Activated T-helper 1 cell treated with anti-CD3 and anti-CD28 coated beads, Interleukin-12 subunit alpha, Interleukin-12 subunit beta, Interleukin-2, Interleukin-4 antibody, amounts not matched to agents 30 ng/mL and 10 ng/mL and 1 ng/mL, durations not matched to agents 14 hours and 24 hours and 36 hours (primary cell): ENCODE measurements at regions not wholly inside any gene's neighbourhood (a gene's known extent, or its start where the extent isn't known, plus 50 kb on each side); places are given as distances from the start of the nearest gene placed in this dataset.
"Not testable (repeated sequence)": the region's sequence is repeated elsewhere in the genome, so short reads cannot be mapped to it uniquely, and the experiment has no call there.

Experiments
- DNase-seq: peaks from one replicate; pipeline ENCODE4 v3.0.0; 2021; ENCODE audit warnings: low spot score
- H3K27ac Mint-ChIP-seq: one replicate; pipeline ENCODE4 v1.8.0; 2021; ENCODE audit warnings: mild to moderate bottlenecking, mixed read lengths
- H3K27me3 Mint-ChIP-seq: one replicate; pipeline ENCODE4 v1.8.0; 2022; ENCODE audit warnings: mild to moderate bottlenecking, moderate library complexity, mixed read lengths; ENCODE audit not compliant: insufficient read depth
- H3K36me3 Mint-ChIP-seq: one replicate; pipeline ENCODE4 v1.8.0; 2021; ENCODE audit warnings: low read depth, mixed read lengths
- H3K4me1 Mint-ChIP-seq: one replicate; pipeline ENCODE4 v1.8.0; 2021; ENCODE audit warnings: low read depth, mixed read lengths
- H3K4me3 Mint-ChIP-seq: one replicate; pipeline ENCODE4 v1.8.0; 2021; ENCODE audit warnings: mild to moderate bottlenecking, moderate library complexity, mixed read lengths
- H3K9me3 Mint-ChIP-seq: one replicate; pipeline ENCODE4 v1.8.0; 2021; ENCODE audit warnings: mixed read lengths
- intact Hi-C: fragments of 100-400 bp; cut with micrococcal nuclease; formaldehyde crosslinking; loops from one replicate; pipeline ENCODE4 v1.15.1; 2024

DNA sequence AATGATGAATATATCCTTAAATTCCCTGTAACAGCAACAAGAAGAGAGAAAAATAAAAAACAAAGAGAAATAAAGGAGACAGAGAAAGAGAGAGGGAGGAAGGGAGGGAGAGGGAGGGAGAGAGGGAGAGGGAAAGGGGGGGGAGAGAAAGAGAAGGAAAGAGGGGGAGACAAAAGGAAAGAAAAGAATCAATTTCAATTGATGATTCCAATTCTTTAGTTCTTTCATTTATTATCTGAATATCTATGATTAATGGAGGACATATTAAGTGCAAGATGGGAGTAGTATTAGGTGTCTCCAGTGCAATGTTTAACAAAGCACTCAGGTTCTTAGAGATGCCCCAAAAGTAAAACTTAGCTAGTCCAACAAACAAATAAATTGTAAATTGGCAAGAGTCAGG is 97.2 kb upstream of the DPP10 start:
- Mint-ChIP-seq H3K27ac (no peak overlapping the region), H3K9me3 (no peaks in the 10 kb centered on the region), H3K4me1 (no peaks in the 10 kb centered on the region), H3K4me3 (no peak overlapping the region), H3K36me3 (no peaks in the 10 kb centered on the region), H3K27me3 (no peaks in the 10 kb centered on the region)
- intact Hi-C loops: no loop called here
- DNase-seq: no peak

- intact Hi-C loops: no loop called here
- Mint-ChIP-seq H3K36me3 (no peaks in the 10 kb centered on the region), H3K27me3 (no peaks in the 10 kb centered on the region), H3K4me1 (no peaks in the 10 kb centered on the region), H3K27ac (no peak overlapping the region), H3K9me3 (no peaks in the 10 kb centered on the region), H3K4me3 (no peak overlapping the region)
- no peak for DNase-seq
Measured at GRCh38 chr2:114346658-114347057, 95.8 kb upstream of the DPP10 start.

GRCh38 chr2:114350186-114350725 is 92.2 kb upstream of the DPP10 start:
- H3K36me3 Mint-ChIP-seq: no peaks in the 10 kb centered on the region
- intact Hi-C loops: no loop called here
- H3K4me1 Mint-ChIP-seq: no peaks in the 10 kb centered on the region
- no peak overlapping the region for H3K4me3 Mint-ChIP-seq
- no peak overlapping the region for H3K27ac Mint-ChIP-seq
- DNase-seq: no peak
- H3K27me3 Mint-ChIP-seq: no peaks in the 10 kb centered on the region
- no peaks in the 10 kb centered on the region for H3K9me3 Mint-ChIP-seq

DNA sequence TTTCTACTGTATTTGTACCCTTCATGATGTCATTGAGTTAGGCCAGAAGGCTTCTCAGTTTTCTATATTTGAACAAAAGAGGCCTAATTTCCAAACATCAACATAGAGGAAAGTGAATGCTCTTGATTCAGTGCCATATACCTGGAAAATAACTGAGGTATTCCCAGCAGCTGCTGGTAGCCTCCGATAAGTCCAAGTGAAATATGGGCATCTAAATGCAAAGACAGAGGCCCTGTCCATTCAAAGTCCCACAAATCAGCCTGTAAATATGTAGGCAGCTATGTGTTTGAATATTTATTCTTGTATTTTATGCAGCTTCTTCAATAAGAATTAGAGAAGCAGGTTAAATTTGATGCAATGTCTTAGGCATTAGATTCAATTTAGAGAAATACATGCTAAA is 89.5 kb upstream of the DPP10 start:
- no peaks in the 10 kb centered on the region for H3K4me1 Mint-ChIP-seq
- H3K27me3 Mint-ChIP-seq: no peaks in the 10 kb centered on the region
- H3K4me3 Mint-ChIP-seq: no peak overlapping the region
- H3K27ac Mint-ChIP-seq: no peak overlapping the region
- DNase-seq: no peak
- no peaks in the 10 kb centered on the region for H3K36me3 Mint-ChIP-seq
- no peaks in the 10 kb centered on the region for H3K9me3 Mint-ChIP-seq
- intact Hi-C loops: no loop called here

DNA sequence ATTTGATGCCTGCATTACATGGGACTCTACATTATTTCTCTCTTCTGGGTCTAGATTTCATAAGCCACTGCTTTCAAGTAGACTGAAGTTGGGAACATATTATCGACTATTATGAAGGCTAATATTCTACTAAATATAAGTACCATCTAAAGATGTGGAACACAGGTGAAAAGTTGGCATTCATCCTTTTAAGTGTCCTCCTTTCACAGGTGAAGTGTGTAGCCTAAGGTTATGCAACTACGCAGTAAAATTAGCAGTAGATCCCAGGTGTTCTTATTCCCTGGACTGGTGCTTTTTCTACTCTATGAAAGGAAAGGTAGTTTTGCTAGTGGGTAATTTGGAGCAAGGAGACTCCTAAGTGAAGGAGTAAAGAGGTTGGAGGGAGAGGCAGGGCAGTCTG is 88.2 kb upstream of the DPP10 start:
- intact Hi-C loops: no loop called here
- no peaks in the 10 kb centered on the region for H3K36me3 Mint-ChIP-seq
- DNase-seq: no peak
- H3K4me3 Mint-ChIP-seq: no peak overlapping the region
- H3K4me1 Mint-ChIP-seq: no peaks in the 10 kb centered on the region
- H3K27ac Mint-ChIP-seq: no peak overlapping the region
- H3K27me3 Mint-ChIP-seq: no peaks in the 10 kb centered on the region
- no peaks in the 10 kb centered on the region for H3K9me3 Mint-ChIP-seq

DNA sequence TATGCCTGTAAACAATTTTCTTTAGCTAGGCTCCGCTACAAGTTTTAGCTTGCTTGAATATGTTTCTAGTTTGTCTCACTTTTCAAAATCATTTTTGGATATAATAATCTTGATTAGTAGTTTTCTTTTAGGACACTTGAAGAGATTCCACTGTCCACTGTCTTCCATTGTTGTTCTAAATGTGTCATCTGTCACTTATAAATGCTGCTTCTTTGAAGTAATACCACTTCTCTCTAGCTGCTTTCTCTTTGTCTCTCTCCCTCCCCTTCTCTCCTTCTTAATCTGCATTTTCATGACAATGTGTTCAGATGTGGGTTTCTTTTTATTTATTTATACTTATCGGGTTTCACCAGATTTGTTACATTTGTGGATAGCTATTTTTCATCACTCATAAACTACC is 73.7 kb upstream of the DPP10 start:
- Mint-ChIP-seq H3K36me3 (no peaks in the 10 kb centered on the region), H3K9me3 (peaks cover 23% of the 10 kb centered on the region), H3K4me1 (no peaks in the 10 kb centered on the region), H3K27ac (no peak overlapping the region), H3K27me3 (no peaks in the 10 kb centered on the region), H3K4me3 (no peak overlapping the region)
- DNase-seq: no peak
- intact Hi-C loops: no loop called here

DNA sequence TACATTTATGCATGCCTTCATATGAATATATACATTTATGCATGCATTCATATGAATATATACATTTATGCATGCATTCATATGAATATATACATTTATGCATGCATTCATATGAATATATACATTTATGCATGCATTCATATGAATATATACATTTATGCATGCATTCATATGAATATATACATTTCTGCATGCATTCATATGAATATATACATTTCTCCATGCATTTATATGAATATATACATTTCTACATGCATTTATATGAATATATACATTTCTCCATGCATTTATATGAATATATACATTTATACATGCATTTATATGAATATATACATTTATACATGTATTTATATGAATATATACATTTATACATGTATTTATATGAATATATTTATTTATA is 70.7 kb upstream of the DPP10 start:
- DNase-seq, H3K27ac Mint-ChIP-seq, H3K27me3 Mint-ChIP-seq, H3K36me3 Mint-ChIP-seq, H3K4me3 Mint-ChIP-seq, intact Hi-C loops, H3K4me1 Mint-ChIP-seq: not testable (repeated sequence)
- peaks cover 23% of the 10 kb centered on the region for H3K9me3 Mint-ChIP-seq

DNA sequence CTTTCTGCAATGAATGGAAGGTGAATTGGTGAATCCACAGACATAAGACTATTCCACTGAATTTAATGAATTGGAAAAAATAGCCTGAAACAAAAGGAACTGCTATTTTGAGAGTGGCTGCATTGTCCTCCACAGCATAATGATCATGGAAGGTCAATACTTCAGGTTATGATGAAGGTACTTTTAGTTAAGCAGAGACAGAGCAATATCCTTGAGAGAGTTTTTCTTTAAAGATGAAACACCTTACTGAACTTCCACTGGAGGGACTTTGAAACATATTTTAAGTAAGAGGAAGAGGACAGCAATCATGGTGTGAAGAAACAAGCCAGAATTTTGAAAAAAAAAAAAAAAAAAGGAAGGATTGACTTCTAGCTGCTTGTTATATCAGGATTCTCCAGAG is 68.8 kb upstream of the DPP10 start:
- H3K4me1 Mint-ChIP-seq: no peaks in the 10 kb centered on the region
- H3K36me3 Mint-ChIP-seq: no peaks in the 10 kb centered on the region
- intact Hi-C loops: no loop called here
- peaks cover 19% of the 10 kb centered on the region for H3K9me3 Mint-ChIP-seq
- no peak overlapping the region for H3K4me3 Mint-ChIP-seq
- no peak overlapping the region for H3K27ac Mint-ChIP-seq
- H3K27me3 Mint-ChIP-seq: no peaks in the 10 kb centered on the region
- DNase-seq: no peak

DNA sequence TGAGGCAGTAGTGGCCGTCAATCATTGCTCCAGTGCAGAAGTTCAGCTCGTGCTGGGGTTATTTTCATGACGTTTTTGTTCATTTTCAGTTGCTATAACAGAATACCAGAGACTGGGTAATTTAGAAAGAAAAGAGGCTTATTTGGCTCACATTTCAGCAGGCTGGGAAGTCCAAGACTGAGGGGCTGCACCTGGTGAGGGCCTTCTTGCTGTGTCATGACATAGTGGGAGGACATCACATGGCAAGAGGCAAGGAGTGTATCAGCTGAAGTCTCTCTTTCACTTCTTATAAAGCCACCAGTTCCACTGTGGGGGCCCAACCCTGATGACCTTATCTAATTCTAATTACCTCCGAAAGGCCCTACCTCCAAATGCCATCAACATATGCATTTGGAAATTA is 58.0 kb upstream of the DPP10 start:
- Mint-ChIP-seq H3K27ac (no peak overlapping the region), H3K4me3 (no peak overlapping the region), H3K36me3 (no peaks in the 10 kb centered on the region), H3K27me3 (no peaks in the 10 kb centered on the region), H3K9me3 (no peaks in the 10 kb centered on the region), H3K4me1 (no peaks in the 10 kb centered on the region)
- intact Hi-C loops: no loop called here
- no peak for DNase-seq

GRCh38 chr2:114389021-114389420 is 53.4 kb upstream of the DPP10 start:
- Mint-ChIP-seq H3K9me3 (no peaks in the 10 kb centered on the region), H3K4me1 (no peaks in the 10 kb centered on the region), H3K27ac (no peak overlapping the region), H3K36me3 (no peaks in the 10 kb centered on the region), H3K4me3 (no peak overlapping the region), H3K27me3 (no peaks in the 10 kb centered on the region)
- intact Hi-C loops: no loop called here
- no peak for DNase-seq
